H1 (cell line): ENCODE measurements at regions not wholly inside any gene's neighbourhood (a gene's known extent, or its start where the extent isn't known, plus 50 kb on each side); places are given as distances from the start of the nearest gene placed in this dataset.

Experiments used
- CTCF ChIA-PET: fragments of 300-600 bp; sonication (Branson Sonifier 250); formaldehyde crosslinking; loops from one replicate; lab custom pipeline; 2021; ENCODE audit not compliant: partially characterized antibody; lab: Charles Lee
- POLR2A ChIA-PET: fragments of 300-600 bp; sonication (Branson Sonifier 250); formaldehyde crosslinking; loops from one replicate; lab custom pipeline; 2021; ENCODE audit warnings: inconsistent platforms; ENCODE audit not compliant: partially characterized antibody; lab: Charles Lee
- DNase-seq, 2 experiments: peaks; one replicate each; pipeline versions ENCODE4 v3.0.0 to v3.0.0-alpha.2; 2010 to 2022; ENCODE audit warnings: low spot score in 2 of 2, low read depth in 1 of 2, mixed read lengths in 1 of 2
- FAIRE-seq: peaks from 2 replicates; lab custom pipeline; 2011; peaks lifted over from hg19 to GRCh38; lab: Jason Lieb, UNC
- H2AFZ ChIP-seq: 2 replicates; pipeline ENCODE4 v1.8.1; 2012; ENCODE audit warnings: low read length, inconsistent platforms
- H2AK5ac ChIP-seq: 2 replicates; pipeline ENCODE4 v1.6.1; 2013; ENCODE audit warnings: low read depth, low read length
- H2BK120ac ChIP-seq: replicated peaks from 2 replicates; pipeline ENCODE3; 2013; ENCODE audit warnings: low read depth, low read length, inconsistent platforms
- H2BK12ac ChIP-seq: 2 replicates; pipeline ENCODE4 v1.6.1; 2013; ENCODE audit warnings: low read depth, low read length
- H2BK15ac ChIP-seq: 2 replicates; pipeline ENCODE4 v1.6.1; 2013; ENCODE audit warnings: low read length
- H2BK20ac ChIP-seq: 2 replicates; pipeline ENCODE4 v1.6.1; 2013; ENCODE audit warnings: low read length
- H2BK5ac ChIP-seq: 2 replicates; pipeline ENCODE4 v1.6.1; 2013; ENCODE audit warnings: low read depth, low read length
- H3K14ac ChIP-seq: 2 replicates; pipeline ENCODE4 v1.6.1; 2013; ENCODE audit warnings: inconsistent platforms; ENCODE audit not compliant: insufficient read length
- H3K18ac ChIP-seq: 2 replicates; pipeline ENCODE4 v1.6.1; 2013; ENCODE audit warnings: low read length; ENCODE audit errors: extremely low read depth
- H3K23ac ChIP-seq: 2 replicates; pipeline ENCODE4 v1.6.1; 2013; ENCODE audit warnings: inconsistent platforms; ENCODE audit not compliant: insufficient read length
- H3K23me2 ChIP-seq: 2 replicates; pipeline ENCODE4 v1.6.1; 2013; ENCODE audit warnings: low read depth, low read length
- H3K27ac ChIP-seq: 2 replicates; pipeline ENCODE4 v1.6.1; 2011; ENCODE audit warnings: low read depth, low read length, inconsistent platforms
- H3K27me3 ChIP-seq, 4 experiments: replicated peaks in 1 of 4; 1 replicate in 1 of 4; 2 replicates in 3 of 4; pipeline versions ENCODE4 v1.6.1 to v1.8.1; 2011 to 2013; ENCODE audit warnings: low read length in 3 of 4, mild to moderate bottlenecking in 3 of 4, inconsistent platforms in 2 of 4, mixed read lengths in 2 of 4, moderate library complexity in 1 of 4; ENCODE audit not compliant: control insufficient read depth in 3 of 4, insufficient read depth in 3 of 4; ENCODE audit errors: extremely low read depth in 1 of 4
- H3K36me3 ChIP-seq, 4 experiments: 2 replicates each; pipeline versions ENCODE4 v1.6.1 to v1.8.1; 2011 to 2013; ENCODE audit warnings: mild to moderate bottlenecking in 4 of 4, low read length in 3 of 4, moderate library complexity in 2 of 4, control low read depth in 1 of 4, inconsistent platforms in 1 of 4; ENCODE audit not compliant: insufficient read depth in 4 of 4, control insufficient read depth in 2 of 4
- H3K4ac ChIP-seq: replicated peaks from 2 replicates; pipeline ENCODE3; 2013; ENCODE audit warnings: low read length, low read depth, mixed read lengths, inconsistent platforms; ENCODE audit not compliant: insufficient read length
- H3K4me1 ChIP-seq, 4 experiments: replicated peaks in 1 of 4; 1 replicate in 1 of 4; 2 replicates in 3 of 4; pipeline versions ENCODE4 v1.6.1 to v1.8.1; 2011 to 2013; ENCODE audit warnings: low read length in 3 of 4, inconsistent platforms in 2 of 4, mixed read lengths in 1 of 4; ENCODE audit not compliant: insufficient read depth in 4 of 4, control insufficient read depth in 3 of 4
- H3K4me2 ChIP-seq, 2 experiments: 2 replicates each; pipeline versions ENCODE4 v1.6.1 to v1.8.1; 2011 to 2013; ENCODE audit warnings: low read depth in 2 of 2, low read length in 2 of 2, control low read depth in 1 of 2, inconsistent platforms in 1 of 2, mild to moderate bottlenecking in 1 of 2; ENCODE audit not compliant: insufficient read depth in 1 of 2
- H3K4me3 ChIP-seq, 4 experiments: fragments of 200-600, 300-600 bp in 1 of 4; sonication (generic), shearing (Covaris generic), sonication (Bioruptor Twin) in 1 of 4; 2 replicates each; pipeline versions ENCODE4 v1.5.1 to v1.8.1; 2011 to 2016; ENCODE audit warnings: low read length in 4 of 4, low read depth in 3 of 4, control low read depth in 2 of 4, inconsistent platforms in 2 of 4, mild to moderate bottlenecking in 2 of 4, mixed read lengths in 1 of 4, moderate library complexity in 1 of 4; ENCODE audit not compliant: insufficient read depth in 2 of 4; ENCODE audit errors: extremely low read depth in 1 of 4
- H3K56ac ChIP-seq: replicated peaks from 2 replicates; pipeline ENCODE3; 2013; ENCODE audit warnings: low read depth, mild to moderate bottlenecking, mixed read lengths, low read length, inconsistent platforms; ENCODE audit not compliant: insufficient read length
- H3K79me1 ChIP-seq: 2 replicates; pipeline ENCODE4 v1.6.1; 2013; ENCODE audit warnings: low read depth, low read length, control low read depth
- H3K79me2 ChIP-seq, 2 experiments: 2 replicates each; pipeline versions ENCODE4 v1.6.1 to v1.8.1; 2012 to 2013; ENCODE audit warnings: low read length in 2 of 2, mild to moderate bottlenecking in 2 of 2, inconsistent platforms in 1 of 2; ENCODE audit not compliant: insufficient read depth in 2 of 2, control insufficient read depth in 1 of 2
- H3K9ac ChIP-seq, 4 experiments: replicated peaks in 1 of 4; 1 replicate in 1 of 4; 2 replicates in 3 of 4; pipeline versions ENCODE4 v1.6.1 to v1.8.1; 2011 to 2013; ENCODE audit warnings: low read depth in 3 of 4, low read length in 3 of 4, control low read depth in 2 of 4, mild to moderate bottlenecking in 2 of 4, moderate library complexity in 2 of 4, inconsistent platforms in 1 of 4; ENCODE audit errors: extremely low read depth in 1 of 4
- H3K9me3 ChIP-seq, 2 experiments: 2 replicates each; pipeline versions ENCODE4 v1.6.1 to v1.8.1; 2012 to 2013; ENCODE audit warnings: mild to moderate bottlenecking in 2 of 2, moderate library complexity in 2 of 2, control low read depth in 1 of 2, inconsistent platforms in 1 of 2, low read depth in 1 of 2, low read length in 1 of 2, mixed read lengths in 1 of 2; ENCODE audit not compliant: insufficient read depth in 2 of 2
- H4K20me1 ChIP-seq, 2 experiments: replicated peaks in 1 of 2; 2 replicates each; pipeline versions ENCODE3 to v1.8.1; 2011 to 2013; ENCODE audit warnings: inconsistent platforms in 2 of 2, low read length in 2 of 2, mild to moderate bottlenecking in 1 of 2; ENCODE audit not compliant: insufficient read depth in 2 of 2, control insufficient read depth in 1 of 2
- H4K5ac ChIP-seq: 2 replicates; pipeline ENCODE4 v1.6.1; 2013; ENCODE audit warnings: low read length, low read depth, mixed read lengths, inconsistent platforms; ENCODE audit not compliant: insufficient read length
- H4K8ac ChIP-seq: 2 replicates; pipeline ENCODE4 v1.8.0; 2013; ENCODE audit warnings: mild to moderate bottlenecking, moderate library complexity, low read length, inconsistent platforms; ENCODE audit not compliant: insufficient read depth; ENCODE audit errors: extremely low read depth
- H4K91ac ChIP-seq: replicated peaks from 2 replicates; pipeline ENCODE3; 2013; ENCODE audit warnings: low read length, mixed read lengths, inconsistent platforms; ENCODE audit not compliant: insufficient read length
- CBX5 ChIP-seq: fragments of 300-800, 300-1000 bp; sonication (generic); IDR thresholded peaks from 2 replicates; pipeline ENCODE4 v1.7.1; 2016; ENCODE audit warnings: antibody characterized with exemption, low read length, low read depth
- CHD2 ChIP-seq: IDR thresholded peaks from 2 replicates; pipeline ENCODE4 v1.6.1; 2012; ENCODE audit warnings: low read length, improper control_type of control experiment
- GTF2F1 ChIP-seq: IDR thresholded peaks from 2 replicates; pipeline ENCODE4 v1.6.1; 2012; ENCODE audit warnings: low read depth, low read length, improper control_type of control experiment, borderline replicate concordance
- RAD21 ChIP-seq, 2 experiments: IDR thresholded peaks in 1 of 2; conservative IDR thresholded peaks in 1 of 2; 2 replicates each; pipeline ENCODE4 v1.6.1; 2011; ENCODE audit warnings: low read depth in 2 of 2, low read length in 2 of 2, improper control_type of control experiment in 1 of 2, inconsistent platforms in 1 of 2, mild to moderate bottlenecking in 1 of 2, moderate library complexity in 1 of 2
- SRF ChIP-seq: IDR thresholded peaks from 2 replicates; pipeline ENCODE4 v1.6.1; 2011; ENCODE audit warnings: mild to moderate bottlenecking, low read depth, low read length, moderate library complexity
- ZNF274 ChIP-seq: IDR thresholded peaks from 2 replicates; pipeline ENCODE4 v1.7.0; 2012; ENCODE audit warnings: low read length, borderline replicate concordance; ENCODE audit errors: extremely low read depth
- WGBS, 2 experiments: shearing (Covaris generic) in 1 of 2; methylation state at CpG; one replicate each; pipeline versions ENCODE4 v1.1.6 to v1.1.7; 2013 to 2015; ENCODE audit warnings: low lambda C conversion rate in 2 of 2, mixed read lengths in 2 of 2, inconsistent platforms in 1 of 2, low coverage in 1 of 2, missing lambda C conversion rate in 1 of 2; ENCODE audit not compliant: insufficient replicate concordance in 2 of 2, insufficient coverage in 1 of 2, insufficient read length in 1 of 2; ENCODE audit errors: extremely low coverage in 1 of 2, missing lambda C conversion rate in 1 of 2; 5-methylcytosine and 5-hydroxymethylcytosine counted together

DNA sequence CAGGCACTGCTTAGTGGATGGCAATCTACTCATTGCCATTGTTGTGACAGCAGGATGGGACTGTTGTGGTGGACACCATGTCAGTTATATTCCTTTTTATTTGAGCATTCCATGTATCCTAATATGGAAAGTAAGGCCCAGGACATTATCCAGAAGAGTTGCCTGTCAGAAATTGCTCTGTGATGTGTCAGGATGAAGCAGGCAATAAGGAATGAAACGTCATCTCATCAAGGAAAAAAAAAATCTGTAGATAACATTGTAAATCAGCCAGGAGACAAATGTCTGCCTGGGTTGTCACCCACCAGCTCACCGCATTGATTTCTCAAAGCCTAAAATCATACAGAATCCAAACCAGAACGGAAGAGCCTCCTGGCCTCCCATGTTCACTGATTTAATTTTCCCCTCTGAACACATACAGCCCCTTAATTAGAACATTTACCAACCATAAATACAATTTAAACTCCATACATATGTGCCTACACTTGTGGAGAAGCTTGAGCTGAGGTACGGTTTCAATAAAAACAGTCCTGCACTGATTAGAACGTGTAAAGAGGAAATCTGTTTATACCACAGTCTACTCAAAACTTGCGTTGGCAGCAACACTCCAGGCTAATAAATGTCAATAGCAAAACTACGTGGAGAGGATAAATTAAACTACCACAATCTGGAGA is 73.9 kb downstream of the FOXD1 start:
- no peak for DNase-seq
- CTCF ChIA-PET: interaction anchor here (1.2 to 1.6 kb wide), 3 partner anchors 29 to 64 kb away, joined by 3 to 5 read pairs (median 4); no protein-coding TSS in a partner anchor

More for the DNA sequence above, 73.9 kb downstream of the FOXD1 start:
- Histone ChIP-seq H2AFZ (no peak overlapping the region), H2BK20ac (no peak overlapping the region), H4K5ac (no peak overlapping the region), H3K56ac (no peak overlapping the region), H4K91ac (no peak overlapping the region), H3K4ac (no peak overlapping the region), H3K23me2 (no peaks in the 10 kb centered on the region), H3K14ac (no peak overlapping the region), H3K9me3 (no peaks in the 10 kb centered on the region), H3K4me1 (peaks cover 0 to 3% (median 0%) of the 10 kb centered on the region in 4 experiments; a peak in 1 of 7 replicates), H3K4me3 (no peak overlapping the region), H3K4me2 (no peak overlapping the region), H3K36me3 (no peaks in the 10 kb centered on the region), H4K8ac (no peak overlapping the region), H4K20me1 (no peaks in the 10 kb centered on the region), H3K23ac (no peak overlapping the region), H2BK120ac (no peak overlapping the region), H2BK12ac (no peak overlapping the region), H3K27ac (no peak overlapping the region), H3K79me2 (no peaks in the 10 kb centered on the region)
- WGBS, 2 experiments: 93% methylated on average over 7 of the region's 7 CpGs; no CpG with 5 or more reads in 1 of the 2 experiments
- POLR2A ChIA-PET: no interaction called here
- TF ChIP-seq SRF (no peak), CHD2 (no peak), ZNF274 (no peak), GTF2F1 (no peak), CBX5 (no peak), RAD21 (IDR thresholded peaks at IDR 0.05 in 1 of 2, conservative IDR thresholded peaks at IDR 0.05 in 1 of 2; ENCODE audit: low read depth in 2 of 2, low read length in 2 of 2) (no peak)
- TF ChIP-seq, all 59 proteins: peak for 0
- Histone ChIP-seq H2BK5ac (no peak overlapping the region), H2AK5ac (no peak overlapping the region), H2BK15ac (no peak overlapping the region), H3K18ac (no peak overlapping the region), H3K79me1 (no peaks in the 10 kb centered on the region), H3K27me3 (peaks cover 0 to 7% (median 5%) of the 10 kb centered on the region in 4 experiments; a peak in 3 of 7 replicates), H3K9ac (no peak overlapping the region)
- no peak for FAIRE-seq
